Ascending aorta (tissue), 2 donors: ENCODE measurements at regions not wholly inside any gene's neighbourhood (a gene's known extent, or its start where the extent isn't known, plus 50 kb on each side); places are given as distances from the start of the nearest gene placed in this dataset.

Experiments
- DNase-seq, 2 donors: peaks; one replicate each; pipeline ENCODE4 v3.0.0-alpha.2; 2019; ENCODE audit warnings: low spot score in 2 of 2
- H3K27ac ChIP-seq, 2 donors: fragments of 200-600 bp; sonication (generic); one replicate each; pipeline ENCODE4 v1.5.1; 2016 to 2017; ENCODE audit warnings: mild to moderate bottlenecking in 1 of 2
- H3K27me3 ChIP-seq: fragments of 200-600 bp; sonication (generic); one replicate; pipeline ENCODE4 v1.5.1; 2017
- H3K36me3 ChIP-seq, 2 donors: fragments of 200-600 bp; sonication (generic); one replicate each; pipeline ENCODE4 v1.5.1; 2016
- H3K4me1 ChIP-seq, 2 donors: fragments of 200-600 bp; sonication (generic); one replicate each; pipeline ENCODE4 v1.5.1; 2016 to 2017; ENCODE audit warnings: mild to moderate bottlenecking in 1 of 2
- H3K4me3 ChIP-seq, 2 donors: fragments of 200-600 bp; sonication (generic); one replicate each; pipeline ENCODE4 v1.5.1; 2016 to 2017; ENCODE audit warnings: mild to moderate bottlenecking in 1 of 2
- H3K9me3 ChIP-seq, 2 donors: fragments of 200-600 bp; sonication (generic); one replicate each; pipeline ENCODE4 v1.5.1; 2016
- intact Hi-C: fragments of 100-400 bp; cut with DNase I; formaldehyde crosslinking; loops from one replicate; pipeline ENCODE4 v1.15.1; 2023
- TF ChIP-seq, protein P1 (sequence below), 3 experiments: fragments of 200-600 bp in 2 of 3; fragments of 450-650 bp in 1 of 3; sonication (generic) in 2 of 3; IDR thresholded peaks; one replicate each; pipeline ENCODE4 v1.5.1; 2016 to 2019; ENCODE audit warnings: antibody characterized with exemption in 3 of 3, mild to moderate bottlenecking in 1 of 3, moderate library complexity in 1 of 3

DNA sequence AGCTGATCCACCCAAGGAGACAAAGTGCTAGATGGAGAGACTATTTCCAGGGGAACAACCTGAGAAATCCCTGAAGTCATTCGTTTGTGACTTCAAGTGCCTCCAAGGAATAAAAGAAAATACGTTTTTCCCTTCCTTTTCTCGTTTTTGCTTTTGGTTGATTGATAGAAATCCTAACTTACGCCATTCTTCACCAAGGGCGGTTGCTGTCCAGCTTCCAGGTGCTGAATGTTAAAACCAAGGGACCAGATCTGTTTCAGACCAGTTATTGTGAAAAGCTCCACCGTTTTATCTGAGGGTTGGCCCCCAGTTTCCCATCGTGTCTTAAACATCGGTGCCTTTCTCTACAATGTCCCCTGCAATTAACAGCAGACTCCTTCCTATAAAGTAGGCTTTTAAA, 600.7 kb upstream of the SGCD start:
- Histone ChIP-seq H3K36me3 (no peaks in the 10 kb centered on the region), H3K4me1 (peaks cover 0 to 12% of the 10 kb centered on the region in 2 donors), H3K27ac (no peak overlapping the region), H3K9me3 (no peaks in the 10 kb centered on the region), H3K4me3 (no peak overlapping the region), H3K27me3 (no peaks in the 10 kb centered on the region)
- intact Hi-C loops, result no loop called here
- no peak for DNase-seq
- TF ChIP-seq, protein P1, sequence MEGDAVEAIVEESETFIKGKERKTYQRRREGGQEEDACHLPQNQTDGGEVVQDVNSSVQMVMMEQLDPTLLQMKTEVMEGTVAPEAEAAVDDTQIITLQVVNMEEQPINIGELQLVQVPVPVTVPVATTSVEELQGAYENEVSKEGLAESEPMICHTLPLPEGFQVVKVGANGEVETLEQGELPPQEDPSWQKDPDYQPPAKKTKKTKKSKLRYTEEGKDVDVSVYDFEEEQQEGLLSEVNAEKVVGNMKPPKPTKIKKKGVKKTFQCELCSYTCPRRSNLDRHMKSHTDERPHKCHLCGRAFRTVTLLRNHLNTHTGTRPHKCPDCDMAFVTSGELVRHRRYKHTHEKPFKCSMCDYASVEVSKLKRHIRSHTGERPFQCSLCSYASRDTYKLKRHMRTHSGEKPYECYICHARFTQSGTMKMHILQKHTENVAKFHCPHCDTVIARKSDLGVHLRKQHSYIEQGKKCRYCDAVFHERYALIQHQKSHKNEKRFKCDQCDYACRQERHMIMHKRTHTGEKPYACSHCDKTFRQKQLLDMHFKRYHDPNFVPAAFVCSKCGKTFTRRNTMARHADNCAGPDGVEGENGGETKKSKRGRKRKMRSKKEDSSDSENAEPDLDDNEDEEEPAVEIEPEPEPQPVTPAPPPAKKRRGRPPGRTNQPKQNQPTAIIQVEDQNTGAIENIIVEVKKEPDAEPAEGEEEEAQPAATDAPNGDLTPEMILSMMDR (IDR thresholded peaks at IDR 0.05), result no peak

DNA sequence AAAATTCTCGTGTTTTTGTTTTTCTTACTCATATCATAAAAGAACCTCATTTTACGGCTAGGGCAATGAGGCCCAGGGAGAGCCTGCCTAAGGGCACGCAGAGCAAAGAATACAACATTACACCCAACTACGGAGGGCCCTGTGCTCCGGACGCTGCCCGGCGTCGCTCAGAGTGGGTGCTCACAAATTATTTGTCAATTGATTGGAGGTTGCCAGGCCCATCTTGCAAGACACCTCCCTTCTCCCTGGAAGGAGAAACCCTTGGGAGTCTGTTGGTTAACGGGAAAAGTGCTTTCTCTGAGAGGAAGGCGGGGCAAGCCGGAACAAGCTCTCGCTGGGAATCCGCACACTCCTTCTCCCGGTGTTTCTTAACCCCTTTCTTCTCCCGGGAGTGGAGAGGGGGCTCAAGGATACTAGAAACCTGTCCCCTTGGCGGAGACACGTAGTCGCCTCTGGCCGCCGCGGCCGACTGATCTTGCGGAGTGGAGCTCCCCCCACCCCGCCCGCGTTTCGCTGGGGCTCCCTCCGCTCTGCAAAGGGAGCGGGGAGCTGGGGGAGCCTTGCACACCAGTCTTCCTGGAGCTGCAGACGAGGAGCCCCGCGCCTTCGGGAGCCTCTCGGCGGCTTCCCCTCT, 599.3 kb upstream of the SGCD start:
- intact Hi-C loops, result no loop called here
- H3K36me3 ChIP-seq, result no peaks in the 10 kb centered on the region
- H3K27me3 ChIP-seq, result no peaks in the 10 kb centered on the region
- peaks cover 0 to 12% of the 10 kb centered on the region in 2 donors for H3K4me1 ChIP-seq
- no peaks in the 10 kb centered on the region for H3K9me3 ChIP-seq
- DNase-seq, result no peak
- no peak overlapping the region for H3K27ac ChIP-seq
- H3K4me3 ChIP-seq, result peak overlapping the region; percentile 50 to 61
- TF ChIP-seq, protein P1 (IDR thresholded peaks at IDR 0.05), result no peak

GRCh38 chr5:155728146-155728856, 598.7 kb upstream of the SGCD start:
- Histone ChIP-seq H3K9me3 (no peaks in the 10 kb centered on the region), H3K4me3 (peak overlapping the region; percentile 50 to 61), H3K27ac (no peak overlapping the region), H3K4me1 (peaks cover 0 to 12% of the 10 kb centered on the region in 2 donors), H3K27me3 (no peaks in the 10 kb centered on the region), H3K36me3 (no peaks in the 10 kb centered on the region)
- intact Hi-C loops, result no loop called here
- no peak for DNase-seq
- TF ChIP-seq, protein P1 (IDR thresholded peaks at IDR 0.05), result no peak

GRCh38 chr5:155728857-155729683, 597.9 kb upstream of the SGCD start:
- Histone ChIP-seq H3K27ac (no peak overlapping the region), H3K9me3 (no peaks in the 10 kb centered on the region), H3K36me3 (no peaks in the 10 kb centered on the region), H3K4me1 (peaks cover 0 to 12% of the 10 kb centered on the region in 2 donors), H3K27me3 (no peaks in the 10 kb centered on the region), H3K4me3 (peak overlapping the region; percentile 50 to 61)
- TF ChIP-seq, protein P1 (IDR thresholded peaks at IDR 0.05), result no peak
- DNase-seq, result no peak
- intact Hi-C loops, result no loop called here

DNA sequence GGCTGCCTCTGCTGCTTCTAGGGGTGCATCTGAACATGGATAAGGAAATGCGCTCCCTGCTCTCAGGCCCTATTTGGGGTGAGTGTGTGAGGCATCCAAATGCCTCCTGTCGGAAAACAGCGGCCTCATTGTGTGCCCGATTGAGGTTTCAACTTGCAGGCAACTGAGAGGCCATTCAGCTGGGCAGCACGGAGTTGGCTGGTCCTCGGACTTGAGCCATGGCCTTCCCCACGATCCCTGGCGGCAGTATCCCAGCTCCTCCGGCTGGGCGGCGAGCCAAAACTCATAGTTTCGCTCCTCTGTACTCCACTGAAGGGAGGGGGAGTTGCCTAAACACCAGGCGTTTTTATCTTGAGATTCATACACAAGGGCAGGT, 597.3 kb upstream of the SGCD start:
- Histone ChIP-seq H3K9me3 (no peaks in the 10 kb centered on the region), H3K27me3 (no peaks in the 10 kb centered on the region), H3K27ac (no peak overlapping the region), H3K4me1 (peaks cover 0 to 12% of the 10 kb centered on the region in 2 donors), H3K4me3 (no peak overlapping the region), H3K36me3 (no peaks in the 10 kb centered on the region)
- intact Hi-C loops, result no loop called here
- no peak for DNase-seq
- TF ChIP-seq, protein P1 (IDR thresholded peaks at IDR 0.05), result no peak
